ENCODE measurements at regions not wholly inside any gene's neighbourhood (a gene's known extent, or its start where the extent isn't known, plus 50 kb on each side); places are given as distances from the start of the nearest gene placed in this dataset.
"Not testable (repeated sequence)": the region's sequence is repeated elsewhere in the genome, so short reads cannot be mapped to it uniquely, and the experiment has no call there.

DNA sequence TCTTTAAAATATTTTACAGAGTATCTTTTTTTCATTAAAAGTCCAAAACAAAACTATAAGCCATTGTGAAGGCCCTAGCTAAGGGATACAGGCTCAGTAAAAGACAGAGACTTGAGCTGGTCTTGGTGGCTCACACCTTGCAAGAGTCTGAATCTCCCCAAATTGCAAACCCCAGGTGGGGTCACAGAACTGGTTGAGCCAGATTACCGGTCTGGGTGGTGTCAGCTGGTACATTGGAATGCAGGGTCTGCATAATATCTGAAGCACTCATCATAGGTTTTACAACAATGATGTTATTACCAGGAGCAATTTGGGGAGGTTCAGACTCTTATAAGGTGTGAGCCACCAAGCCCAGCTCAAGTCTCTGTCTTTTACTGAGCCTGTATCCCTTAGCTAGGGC is 201.2 kb upstream of the ARPP21 start:
- no peak overlapping the region for H3K4me3 ChIP-seq (replicated peaks; ENCODE audit: low read depth, low read length)
- TF ChIP-seq CTCF (IDR thresholded peaks at IDR 0.05; ENCODE audit: low read length, missing control alignments), result no peak
- DNase-seq (ENCODE audit: low read depth), result no peak

- no peak overlapping the region for H3K4me3 ChIP-seq (replicated peaks; ENCODE audit: low read depth, low read length)
- no peak for TF ChIP-seq CTCF (IDR thresholded peaks at IDR 0.05; ENCODE audit: low read length, missing control alignments)
- no peak for DNase-seq (ENCODE audit: low read depth)
These were observed 199.7 kb upstream of the ARPP21 start for GRCh38 chr3:35439663-35440062.

DNA sequence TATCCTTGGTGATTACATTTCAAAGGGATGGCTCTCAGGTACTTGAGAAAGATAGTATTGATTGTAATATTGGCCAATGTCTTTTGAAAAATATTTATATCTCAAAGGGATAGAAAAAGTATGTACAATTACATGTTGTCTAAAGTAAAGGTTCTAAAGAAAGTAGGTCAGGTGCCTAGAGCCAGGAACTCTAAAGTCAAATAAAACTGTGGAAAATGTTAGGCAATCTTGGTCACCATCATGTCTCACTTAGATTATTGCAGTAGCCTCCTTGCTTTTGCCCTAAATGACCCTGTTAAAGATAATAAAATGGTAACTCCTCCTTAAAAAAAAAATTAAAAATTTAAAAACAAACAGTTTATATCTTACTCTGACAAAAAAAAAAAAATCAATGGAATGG is 198.5 kb upstream of the ARPP21 start:
- no peak for DNase-seq (ENCODE audit: low read depth)
- H3K4me3 ChIP-seq (replicated peaks; ENCODE audit: low read depth, low read length), result no peak overlapping the region
- no peak for TF ChIP-seq CTCF (IDR thresholded peaks at IDR 0.05; ENCODE audit: low read length, missing control alignments)

- no peak for TF ChIP-seq CTCF (IDR thresholded peaks at IDR 0.05; ENCODE audit: low read length, missing control alignments)
- H3K4me3 ChIP-seq (replicated peaks; ENCODE audit: low read depth, low read length), result no peak overlapping the region
- no peak for DNase-seq (ENCODE audit: low read depth)
These were observed 192.4 kb upstream of the ARPP21 start for GRCh38 chr3:35446896-35447295.

DNA sequence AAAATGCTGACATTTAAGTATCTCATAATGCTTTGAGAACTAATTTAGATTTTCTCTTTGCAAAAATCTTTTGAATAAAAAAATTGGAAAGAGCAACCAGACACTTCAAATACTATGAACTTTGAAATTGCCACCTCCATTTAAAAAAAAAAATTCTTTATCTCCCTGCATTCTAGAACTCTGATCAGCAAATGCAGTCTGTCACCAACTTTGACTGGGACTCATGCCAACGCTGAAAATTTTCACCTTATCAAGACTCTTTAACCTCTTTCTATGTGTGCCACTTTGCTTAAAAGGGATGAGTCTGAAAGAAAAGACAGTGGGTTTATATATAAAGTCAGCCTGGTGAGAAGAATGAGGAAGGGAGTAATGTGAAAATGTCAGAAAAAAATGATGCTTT is 191.2 kb upstream of the ARPP21 start:
- H3K4me3 ChIP-seq (replicated peaks; ENCODE audit: low read depth, low read length), result no peak overlapping the region
- no peak for TF ChIP-seq CTCF (IDR thresholded peaks at IDR 0.05; ENCODE audit: low read length, missing control alignments)
- DNase-seq (ENCODE audit: low read depth), result no peak

GRCh38 chr3:35448681-35449080 is 190.6 kb upstream of the ARPP21 start:
- no peak overlapping the region for H3K4me3 ChIP-seq (replicated peaks; ENCODE audit: low read depth, low read length)
- TF ChIP-seq CTCF (IDR thresholded peaks at IDR 0.05; ENCODE audit: low read length, missing control alignments), result no peak

DNA sequence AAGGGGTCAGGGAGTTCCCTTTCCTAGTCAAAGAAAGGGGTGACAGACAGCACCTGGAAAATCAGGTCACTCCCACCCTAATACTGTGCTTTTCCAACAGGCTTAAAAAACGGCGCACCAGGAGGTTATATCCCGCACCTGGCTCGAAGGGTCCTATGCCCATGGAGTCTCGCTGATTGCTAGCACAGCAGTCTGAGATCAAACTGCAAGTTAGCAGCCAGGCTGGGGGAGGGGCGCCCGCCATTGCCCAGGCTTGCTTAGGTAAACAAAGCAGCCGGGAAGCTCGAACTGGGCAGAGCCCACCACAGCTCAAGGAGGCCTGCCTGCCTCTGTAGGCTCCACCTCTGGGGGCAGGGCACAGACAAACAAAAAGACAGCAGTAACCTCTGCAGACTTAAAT is 184.5 kb upstream of the ARPP21 start:
- H3K4me3 ChIP-seq (replicated peaks; ENCODE audit: low read depth, low read length); DNase-seq (ENCODE audit: low read depth): not testable (repeated sequence)

More at GRCh38 chr3:35448681-35449080, 190.6 kb upstream of the ARPP21 start:
- DNase-seq (ENCODE audit: low read depth), result no peak

DNA sequence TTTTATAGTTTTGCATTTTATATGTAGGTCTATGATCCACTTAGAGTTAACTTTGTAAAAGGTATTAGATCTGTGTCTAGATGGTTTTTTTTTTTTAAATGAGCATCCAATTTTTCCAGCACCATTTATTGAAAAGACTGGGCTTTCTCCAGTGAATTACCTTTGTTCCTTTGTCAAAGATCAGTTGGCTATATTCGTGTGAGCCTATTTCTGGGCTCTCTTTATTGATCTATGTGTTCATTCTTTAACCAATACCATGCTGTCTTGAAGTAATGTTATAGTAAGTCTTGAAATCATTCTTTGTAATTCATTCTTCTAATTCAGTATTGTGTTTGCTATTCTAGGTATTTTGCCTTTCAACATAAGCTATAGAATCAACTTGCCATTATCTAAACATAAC is 165.4 kb upstream of the ARPP21 start:
- no peak for TF ChIP-seq CTCF (IDR thresholded peaks at IDR 0.05; ENCODE audit: low read length, missing control alignments)
- DNase-seq (ENCODE audit: low read depth), result no peak
- no peak overlapping the region for H3K4me3 ChIP-seq (replicated peaks; ENCODE audit: low read depth, low read length)

GRCh38 chr3:35482566-35482965 is 156.8 kb upstream of the ARPP21 start:
- not testable (repeated sequence) for DNase-seq (ENCODE audit: low read depth); H3K4me3 ChIP-seq (replicated peaks; ENCODE audit: low read depth, low read length)

Data from fibroblast of pulmonary artery (primary cell).